TTC549 (cell line): ENCODE measurements at regions not wholly inside any gene's neighbourhood (a gene's known extent, or its start where the extent isn't known, plus 50 kb on each side); places are given as distances from the start of the nearest gene placed in this dataset.

ENCODE experiments used
- FAIRE-seq: peaks from 2 replicates; lab custom pipeline; 2012; peaks lifted over from hg19 to GRCh38; lab: Jason Lieb, UNC

GRCh38 chr17:12376276-12376675 is 289.4 kb upstream of the MYOCD start:
- FAIRE-seq = no peak

GRCh38 chr17:12386225-12386624 is 279.5 kb upstream of the MYOCD start:
- FAIRE-seq = no peak

- FAIRE-seq = no peak
Observed at GRCh38 chr17:12388226-12388625, 277.5 kb upstream of the MYOCD start.

- no peak for FAIRE-seq
Observed at GRCh38 chr17:12389421-12389820, 276.3 kb upstream of the MYOCD start.

GRCh38 chr17:12390631-12391030 is 275.1 kb upstream of the MYOCD start:
- no peak for FAIRE-seq

- no peak for FAIRE-seq
Observed at GRCh38 chr17:12391468-12391867, 274.2 kb upstream of the MYOCD start.

- FAIRE-seq = no peak
Observed at GRCh38 chr17:12395733-12396354, 269.8 kb upstream of the MYOCD start.

- FAIRE-seq = no peak
Observed at GRCh38 chr17:12398441-12399051, 267.1 kb upstream of the MYOCD start.

- no peak for FAIRE-seq
Observed at GRCh38 chr17:12402963-12403622, 262.6 kb upstream of the MYOCD start.

GRCh38 chr17:12403881-12404398 is 261.8 kb upstream of the MYOCD start:
- no peak for FAIRE-seq

GRCh38 chr17:12406623-12407215 is 259.0 kb upstream of the MYOCD start:
- no peak for FAIRE-seq

GRCh38 chr17:12407495-12408252 is 258.0 kb upstream of the MYOCD start:
- no peak for FAIRE-seq

GRCh38 chr17:12409082-12409481 is 256.6 kb upstream of the MYOCD start:
- FAIRE-seq = no peak

- FAIRE-seq = no peak
Observed at GRCh38 chr17:12410717-12411116, 255.0 kb upstream of the MYOCD start.

- FAIRE-seq = no peak
Observed at GRCh38 chr17:12415031-12415430, 250.7 kb upstream of the MYOCD start.

- no peak for FAIRE-seq
Observed at GRCh38 chr17:12421077-12421476, 244.6 kb upstream of the MYOCD start.

GRCh38 chr17:12421646-12422306 is 243.9 kb upstream of the MYOCD start:
- no peak for FAIRE-seq

GRCh38 chr17:12422651-12423050 is 243.0 kb upstream of the MYOCD start:
- no peak for FAIRE-seq

GRCh38 chr17:12423337-12423736 is 242.4 kb upstream of the MYOCD start:
- FAIRE-seq = no peak

GRCh38 chr17:12429116-12429515 is 236.6 kb upstream of the MYOCD start:
- FAIRE-seq = no peak

GRCh38 chr17:12431188-12431587 is 234.5 kb upstream of the MYOCD start:
- FAIRE-seq = no peak

- no peak for FAIRE-seq
Observed at GRCh38 chr17:12438212-12438611, 227.5 kb upstream of the MYOCD start.
